HG03066 (cell line): ENCODE measurements at regions not wholly inside any gene's neighbourhood (a gene's known extent, or its start where the extent isn't known, plus 50 kb on each side); places are given as distances from the start of the nearest gene placed in this dataset.

Source experiments
- ATAC-seq: cut with Tn5 transposase; IDR thresholded peaks from one replicate; pipeline ENCODE4 v1.9.1; 2021; ENCODE audit warnings: low read depth; ENCODE audit not compliant: unreplicated experiment

DNA sequence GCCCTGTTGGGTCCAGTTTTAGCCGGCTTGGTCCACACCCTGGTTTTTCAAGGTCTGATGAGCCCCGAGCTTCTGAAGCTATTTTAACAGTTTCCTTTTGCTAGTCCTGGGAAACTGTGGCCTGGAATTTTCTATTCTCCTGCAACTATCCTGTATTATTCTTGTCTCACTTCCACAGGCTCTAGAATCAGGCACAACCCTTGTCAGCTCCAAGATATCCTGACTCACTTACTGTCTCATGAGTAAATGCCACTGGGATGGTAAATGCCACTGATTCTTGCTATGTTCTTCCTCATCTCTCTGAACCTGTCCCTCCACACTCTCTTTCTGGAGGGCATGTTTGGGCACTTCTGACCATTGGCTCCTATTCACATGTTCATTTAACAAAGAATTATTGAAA, 611.5 kb upstream of the IGFBP3 start:
- ATAC-seq = no peak

DNA sequence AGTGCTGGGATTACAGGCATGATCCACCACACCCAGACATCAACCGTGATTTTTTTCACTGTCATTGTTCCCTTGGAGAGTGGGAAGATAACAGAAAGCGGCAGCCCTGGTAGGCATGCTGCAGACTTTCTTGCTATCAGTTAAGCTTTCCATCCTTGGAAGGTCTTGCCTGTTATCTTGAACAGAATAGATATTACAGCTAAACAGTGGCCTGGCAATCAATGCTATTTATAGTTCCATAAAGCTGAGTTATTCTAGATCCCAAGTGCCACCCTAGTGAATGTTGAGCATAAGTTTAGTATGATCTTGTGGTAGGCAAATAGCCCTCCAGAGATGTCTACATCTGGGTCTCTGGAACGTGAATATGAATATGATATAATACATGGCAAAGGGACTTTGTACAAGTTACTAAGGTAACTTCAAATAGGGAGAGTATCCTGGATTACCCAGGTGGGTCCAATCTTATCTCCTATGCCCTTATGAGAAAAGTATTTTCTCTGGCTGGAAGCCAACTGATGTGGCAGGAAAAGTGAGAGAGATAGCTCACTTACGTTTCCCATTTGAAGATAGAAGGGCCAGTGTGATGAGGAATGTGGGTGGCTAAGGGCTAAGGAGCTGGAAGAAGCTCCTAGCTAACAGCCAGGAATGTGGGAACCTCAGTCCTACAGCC, 609.1 kb upstream of the IGFBP3 start:
- no peak for ATAC-seq

DNA sequence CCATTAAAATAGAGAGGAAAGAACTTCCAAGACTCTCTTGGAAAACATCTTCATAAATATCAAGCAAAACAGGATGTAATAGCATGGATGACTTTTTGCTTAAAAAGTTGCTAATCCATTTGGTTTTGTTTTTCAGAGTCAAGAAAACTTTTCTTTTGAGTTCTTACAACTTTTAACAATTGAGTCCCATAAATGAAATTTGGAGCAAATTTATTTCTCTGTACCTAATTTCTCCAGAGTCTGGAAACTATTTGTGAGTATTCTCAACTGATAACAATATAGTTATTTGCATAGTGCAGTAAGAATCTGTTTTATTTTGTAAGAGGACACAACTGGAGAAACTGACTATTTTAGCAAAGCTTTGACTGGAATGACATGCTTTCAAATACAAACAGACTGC, 606.3 kb upstream of the IGFBP3 start:
- ATAC-seq = no peak

DNA sequence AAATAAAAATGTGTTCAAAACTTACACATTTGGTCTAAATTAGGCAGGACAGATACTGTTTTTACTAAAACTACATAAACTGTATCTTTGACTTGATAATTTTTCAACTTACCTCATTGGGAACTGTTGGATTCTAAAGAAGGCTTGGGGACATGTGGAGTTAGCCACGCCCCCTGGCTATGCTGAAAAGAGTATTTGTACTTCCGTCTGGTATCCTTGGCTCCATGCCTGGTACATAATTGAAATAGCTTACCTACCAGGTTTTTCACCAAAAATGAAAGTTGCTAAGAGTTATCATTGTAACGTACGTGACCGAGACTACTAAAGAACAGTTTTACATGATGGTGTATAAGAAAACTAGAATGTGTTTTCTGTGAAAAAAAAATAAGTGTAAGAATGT, 604.8 kb upstream of the IGFBP3 start:
- ATAC-seq = no peak

DNA sequence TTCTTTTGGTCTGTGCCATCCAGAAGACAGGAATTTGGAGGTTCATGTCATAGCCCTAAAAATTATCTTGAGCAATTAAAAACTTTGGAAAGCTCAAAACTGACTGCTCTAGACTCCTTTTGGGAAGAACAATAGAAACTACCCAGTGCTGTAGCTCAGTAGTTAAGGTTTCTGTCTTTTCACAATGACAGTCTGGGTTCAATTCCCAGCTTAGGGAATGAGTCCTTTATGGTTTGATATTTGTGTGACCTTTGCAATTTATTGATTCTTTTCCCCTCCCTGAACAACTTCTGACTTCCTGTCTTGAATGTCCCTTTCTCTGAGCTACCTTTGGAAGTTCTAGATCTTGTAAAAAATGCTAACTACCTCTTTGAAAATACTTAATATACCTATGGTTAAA, 603.3 kb upstream of the IGFBP3 start:
- no peak for ATAC-seq

DNA sequence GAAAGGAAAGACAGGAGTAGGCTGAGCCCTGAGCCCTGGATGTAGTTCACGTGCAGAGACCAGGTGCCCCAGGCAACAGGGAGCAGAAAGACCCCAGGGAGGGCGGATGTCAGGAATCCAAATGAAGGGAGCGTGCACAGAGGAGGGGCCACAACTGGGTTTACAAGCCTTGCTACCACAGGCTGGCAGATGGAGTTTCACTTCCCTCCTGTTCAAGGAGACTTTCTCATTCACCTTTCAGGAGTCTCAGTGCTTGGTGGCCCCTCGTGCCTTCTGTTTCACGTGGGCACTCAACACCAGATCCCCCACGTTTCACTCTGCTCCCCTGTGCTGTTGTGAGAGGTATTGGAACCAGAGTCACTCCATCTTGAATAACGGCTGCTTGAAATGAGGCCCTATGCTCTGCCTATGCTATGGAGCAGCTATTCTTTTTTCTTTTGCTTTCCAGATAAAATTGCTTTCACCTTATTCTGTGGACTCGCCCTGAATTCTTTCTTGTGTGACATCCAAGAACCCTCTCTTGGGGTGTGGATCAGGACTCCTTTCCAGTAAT, 601.4 kb upstream of the IGFBP3 start:
- no peak for ATAC-seq

- ATAC-seq = no peak
These were observed 597.6 kb upstream of the IGFBP3 start for GRCh38 chr7:46518713-46519112.

- ATAC-seq = no peak
These were observed 594.9 kb upstream of the IGFBP3 start for GRCh38 chr7:46515844-46516590.

DNA sequence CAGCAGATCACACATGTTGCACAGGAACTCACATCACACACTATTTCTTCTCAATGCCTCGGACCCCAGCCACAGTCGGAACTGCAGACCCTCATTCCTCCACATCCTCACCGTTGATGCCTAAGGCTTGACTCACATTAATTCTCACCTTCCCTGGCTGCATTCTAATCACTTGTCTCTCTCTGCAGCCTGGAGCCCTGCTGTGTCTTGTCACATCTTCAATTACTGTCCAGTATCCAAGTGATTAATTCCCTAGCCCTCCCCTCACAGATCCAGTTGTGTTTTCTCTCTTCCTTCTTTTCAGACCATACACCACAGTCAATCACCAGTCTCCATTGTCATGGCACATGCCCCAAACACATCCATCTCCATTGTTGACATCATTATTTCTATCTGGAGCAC, 592.4 kb upstream of the IGFBP3 start:
- no peak for ATAC-seq

DNA sequence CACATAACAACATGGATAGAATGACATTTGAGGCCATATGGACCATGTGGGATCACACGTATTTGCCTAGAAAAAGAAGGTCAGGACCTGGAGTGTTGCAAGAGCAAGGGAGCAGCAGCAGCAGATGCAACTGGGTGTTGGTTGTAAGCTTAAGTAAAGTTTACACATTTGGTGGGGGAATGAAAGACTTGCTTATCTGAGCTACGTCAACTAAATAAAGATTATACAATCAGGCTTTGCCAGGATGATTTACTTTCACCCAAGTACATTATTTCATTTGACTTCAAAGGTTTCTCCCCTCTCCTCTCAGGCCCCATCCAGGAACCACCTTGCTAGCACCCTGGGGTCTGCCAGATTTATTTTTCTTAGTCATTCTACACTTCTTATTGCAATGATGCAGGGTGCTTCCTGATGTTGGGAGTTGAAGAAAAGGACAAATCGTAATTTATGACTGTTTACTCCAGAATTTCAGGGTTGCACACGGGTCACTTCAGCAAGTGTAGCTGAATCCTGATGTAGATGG, 591.9 kb upstream of the IGFBP3 start:
- ATAC-seq = no peak

DNA sequence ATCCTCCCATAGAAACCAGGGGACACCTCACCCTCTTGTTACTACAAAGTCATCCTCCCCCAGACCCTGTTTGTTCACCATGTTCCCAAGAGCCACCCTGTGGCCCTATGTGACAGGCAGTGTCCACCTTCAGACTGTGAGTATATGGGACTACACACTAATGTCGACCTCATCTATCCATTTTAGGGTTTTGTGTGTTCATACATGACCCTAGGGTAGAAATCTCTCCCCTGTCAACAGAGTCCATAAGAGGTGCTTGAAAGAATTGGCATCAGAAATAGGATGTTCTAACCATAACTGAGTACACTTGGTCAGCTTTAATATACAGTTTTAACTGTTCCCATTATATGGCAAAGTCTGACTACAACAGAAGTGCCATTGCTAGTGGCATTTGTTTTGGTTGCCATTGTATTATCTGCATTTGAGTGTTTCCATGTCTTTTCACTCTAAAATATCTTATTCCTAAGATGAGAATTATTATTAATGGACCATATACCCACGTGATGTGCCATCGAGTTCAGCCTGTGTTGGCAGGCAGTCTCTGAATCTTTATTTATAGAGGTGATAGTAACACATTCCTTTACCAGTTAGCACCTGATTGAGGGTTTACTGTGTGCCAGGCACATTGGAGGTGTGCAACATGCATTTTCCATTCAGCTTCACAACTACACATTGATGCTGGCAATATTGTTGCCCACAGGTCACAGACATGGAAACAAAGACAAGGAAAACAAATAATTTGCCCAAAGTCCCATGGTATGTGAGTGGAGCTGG, 590.6 kb upstream of the IGFBP3 start:
- ATAC-seq = no peak

DNA sequence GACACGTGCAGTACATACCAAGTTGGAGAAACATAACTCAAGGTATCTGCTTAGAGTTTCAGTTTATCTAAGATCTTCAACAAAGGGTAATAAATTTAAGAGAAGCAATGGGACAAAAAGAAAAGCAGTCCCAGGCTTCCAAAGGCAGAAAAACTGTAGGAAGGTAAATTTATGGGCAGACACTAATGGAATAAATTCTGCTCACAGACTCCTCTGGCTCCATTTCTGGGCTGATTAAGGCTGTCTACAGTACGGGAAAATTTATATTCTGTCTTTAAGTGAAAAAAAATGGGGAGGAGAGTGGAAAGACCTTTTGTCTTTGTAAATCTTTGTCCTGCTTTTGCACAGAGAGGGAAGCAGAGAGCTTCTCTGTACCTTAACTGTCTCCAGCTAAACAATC, 587.5 kb upstream of the IGFBP3 start:
- no peak for ATAC-seq

DNA sequence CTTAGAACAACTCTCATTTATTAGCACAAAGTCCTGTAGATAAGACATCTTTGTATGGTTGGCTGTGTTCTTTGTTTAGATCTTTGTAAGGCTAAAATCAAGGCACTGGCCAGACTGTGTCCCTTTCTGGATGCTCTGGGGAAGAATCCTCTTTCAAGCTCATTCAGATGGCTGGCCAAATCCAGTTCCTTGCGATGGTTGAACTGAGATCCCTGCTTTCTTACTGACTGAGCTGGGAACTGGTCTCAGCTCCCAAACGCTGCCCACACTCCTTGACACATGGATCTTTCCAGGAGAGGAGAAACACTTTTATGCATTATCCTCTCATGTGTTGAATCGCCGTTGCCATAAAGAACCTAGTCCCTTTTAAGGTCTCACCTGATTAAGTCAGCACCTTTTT, 586.5 kb upstream of the IGFBP3 start:
- no peak for ATAC-seq

DNA sequence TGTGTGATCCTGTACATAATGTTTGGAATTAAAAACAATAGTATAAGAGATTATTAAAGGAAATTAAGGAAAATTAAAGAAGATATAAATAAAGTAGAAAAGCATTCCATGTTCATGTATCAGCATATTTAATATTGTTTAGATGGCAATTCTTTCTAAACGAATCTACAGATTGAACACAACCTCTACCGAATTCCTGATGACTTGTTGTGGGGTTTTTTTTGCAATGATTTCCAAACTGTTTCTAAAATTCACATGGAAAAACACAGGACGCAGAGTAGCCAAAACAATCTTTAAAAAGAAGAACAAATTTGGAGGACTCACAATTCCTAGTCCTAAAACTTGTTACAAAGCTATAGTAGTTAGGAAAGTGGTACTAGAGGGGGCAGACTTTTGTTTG, 573.4 kb upstream of the IGFBP3 start:
- ATAC-seq = no peak

DNA sequence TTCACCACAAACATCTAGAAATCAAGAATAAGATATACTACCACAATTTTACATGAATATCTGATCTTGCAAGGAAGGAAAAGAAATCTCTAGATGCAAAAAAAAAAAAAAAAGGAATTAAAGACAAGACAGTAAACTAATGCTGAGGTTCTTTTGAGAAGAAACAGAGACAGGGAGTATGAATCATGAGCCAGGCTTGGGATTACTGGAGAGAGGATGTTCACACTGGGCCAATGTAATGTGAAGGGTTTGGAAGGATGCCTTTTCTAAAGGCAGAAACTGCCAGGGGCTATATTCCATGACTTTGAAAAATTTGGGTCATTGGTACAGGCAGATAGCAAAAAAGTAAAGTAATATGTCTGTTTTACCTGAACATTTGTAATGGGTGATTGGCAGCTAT, 573.0 kb upstream of the IGFBP3 start:
- no peak for ATAC-seq

GRCh38 chr7:46493196-46493595, 572.1 kb upstream of the IGFBP3 start:
- ATAC-seq = no peak

- ATAC-seq = no peak
These were observed 571.4 kb upstream of the IGFBP3 start for GRCh38 chr7:46492466-46492865.

DNA sequence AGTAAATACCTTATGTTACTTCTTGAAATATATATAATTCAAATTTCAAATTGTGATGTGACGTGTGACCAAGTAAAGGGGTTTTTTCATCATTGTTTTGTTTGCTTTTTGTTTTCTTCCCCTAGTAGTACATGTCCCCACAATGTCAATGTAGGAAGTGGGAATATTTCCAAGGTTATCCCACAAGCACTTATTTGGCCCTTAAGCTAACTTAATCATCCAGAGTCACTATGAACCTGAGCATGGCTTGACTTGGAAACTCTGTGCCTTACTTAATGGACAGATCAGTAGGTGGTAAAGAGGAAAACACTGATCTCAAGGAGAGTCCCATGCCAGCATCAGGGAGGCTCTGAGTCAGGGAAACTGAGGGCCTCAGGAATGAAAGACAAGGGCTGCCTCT, 569.3 kb upstream of the IGFBP3 start:
- ATAC-seq = no peak

- no peak for ATAC-seq
These were observed 568.0 kb upstream of the IGFBP3 start for GRCh38 chr7:46489106-46489505.

GRCh38 chr7:46488607-46489006, 567.5 kb upstream of the IGFBP3 start:
- ATAC-seq = no peak
